ENCODE measurements at regions not wholly inside any gene's neighbourhood (a gene's known extent, or its start where the extent isn't known, plus 50 kb on each side); places are given as distances from the start of the nearest gene placed in this dataset.

DNA sequence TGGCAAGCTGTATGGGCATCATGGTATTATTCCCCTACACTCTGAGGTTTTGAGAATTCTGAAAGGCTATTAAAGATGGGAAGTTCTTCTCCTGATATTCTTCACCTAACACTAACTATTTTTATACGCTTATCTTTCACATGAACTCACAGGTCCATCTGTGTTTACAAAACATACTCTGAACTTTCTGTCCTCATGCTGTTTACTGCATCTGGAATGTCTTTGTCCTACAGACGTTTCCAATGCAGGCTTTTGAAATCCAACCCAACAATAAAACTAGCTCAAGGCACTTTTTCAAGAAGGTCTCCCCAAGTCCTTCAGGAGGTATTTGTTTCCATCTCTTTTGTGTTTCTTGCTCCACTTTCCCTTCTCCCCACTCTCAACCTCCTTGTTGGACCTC lies 60.5 kb upstream of the MLIP start:
- TF ChIP-seq, protein P1, sequence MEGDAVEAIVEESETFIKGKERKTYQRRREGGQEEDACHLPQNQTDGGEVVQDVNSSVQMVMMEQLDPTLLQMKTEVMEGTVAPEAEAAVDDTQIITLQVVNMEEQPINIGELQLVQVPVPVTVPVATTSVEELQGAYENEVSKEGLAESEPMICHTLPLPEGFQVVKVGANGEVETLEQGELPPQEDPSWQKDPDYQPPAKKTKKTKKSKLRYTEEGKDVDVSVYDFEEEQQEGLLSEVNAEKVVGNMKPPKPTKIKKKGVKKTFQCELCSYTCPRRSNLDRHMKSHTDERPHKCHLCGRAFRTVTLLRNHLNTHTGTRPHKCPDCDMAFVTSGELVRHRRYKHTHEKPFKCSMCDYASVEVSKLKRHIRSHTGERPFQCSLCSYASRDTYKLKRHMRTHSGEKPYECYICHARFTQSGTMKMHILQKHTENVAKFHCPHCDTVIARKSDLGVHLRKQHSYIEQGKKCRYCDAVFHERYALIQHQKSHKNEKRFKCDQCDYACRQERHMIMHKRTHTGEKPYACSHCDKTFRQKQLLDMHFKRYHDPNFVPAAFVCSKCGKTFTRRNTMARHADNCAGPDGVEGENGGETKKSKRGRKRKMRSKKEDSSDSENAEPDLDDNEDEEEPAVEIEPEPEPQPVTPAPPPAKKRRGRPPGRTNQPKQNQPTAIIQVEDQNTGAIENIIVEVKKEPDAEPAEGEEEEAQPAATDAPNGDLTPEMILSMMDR (IDR thresholded peaks at IDR 0.05): no peak
- Mint-ChIP-seq H3K27ac (no peak overlapping the region), H3K27me3 (peaks cover 11% of the 10 kb centered on the region), H3K9me3 (no peaks in the 10 kb centered on the region), H3K36me3 (ENCODE audit: low read depth) (no peaks in the 10 kb centered on the region), H3K4me3 (no peak overlapping the region), H3K4me1 (ENCODE audit: low read depth) (no peaks in the 10 kb centered on the region)
- intact Hi-C loops (cut with micrococcal nuclease): no loop called here
- CTCF ChIA-PET: interaction anchor here (0.6 kb wide), 1 partner anchor 43 kb away, joined by 3 read pairs; no protein-coding TSS in a partner anchor
- DNase-seq (no peak), ATAC-seq (no peak)
- POLR2A ChIA-PET: no interaction called here

DNA sequence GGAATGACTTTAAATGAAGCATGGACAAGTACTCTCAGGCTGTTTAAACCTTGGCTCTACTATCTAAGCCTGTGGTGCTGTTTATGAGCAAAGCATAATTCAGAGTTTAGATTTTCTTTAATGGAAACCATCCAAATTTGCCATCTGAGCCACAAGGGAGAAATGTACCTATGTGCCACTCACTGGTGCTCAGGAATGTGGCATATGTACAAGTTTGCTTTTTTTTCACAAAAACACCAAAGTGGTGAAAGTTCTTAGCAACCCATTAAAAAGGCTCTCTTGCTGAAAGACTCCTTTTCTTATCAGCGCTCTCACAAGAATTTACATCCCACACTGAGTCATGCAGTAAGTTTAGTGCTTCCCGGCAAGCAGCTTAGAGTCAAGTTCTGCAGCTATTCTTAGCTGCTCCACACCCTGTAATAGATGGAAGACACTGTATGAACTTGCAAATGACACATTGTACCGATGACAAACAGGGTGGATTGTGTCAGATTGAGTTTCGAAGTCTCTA lies 57.3 kb upstream of the MLIP start:
- Mint-ChIP-seq H3K27me3 (peaks cover 12% of the 10 kb centered on the region), H3K4me1 (ENCODE audit: low read depth) (no peaks in the 10 kb centered on the region), H3K4me3 (no peak overlapping the region), H3K36me3 (ENCODE audit: low read depth) (no peaks in the 10 kb centered on the region), H3K9me3 (no peaks in the 10 kb centered on the region), H3K27ac (no peak overlapping the region)
- DNase-seq (no peak), ATAC-seq (no peak)
- ChIA-PET CTCF (interaction anchor here (0.6 kb wide), 1 partner anchor 55 kb away, joined by 3 read pairs; no protein-coding TSS in a partner anchor), POLR2A (no interaction called here)
- TF ChIP-seq, protein P1 (IDR thresholded peaks at IDR 0.05): no peak
- intact Hi-C loops (cut with micrococcal nuclease): no loop called here

DNA sequence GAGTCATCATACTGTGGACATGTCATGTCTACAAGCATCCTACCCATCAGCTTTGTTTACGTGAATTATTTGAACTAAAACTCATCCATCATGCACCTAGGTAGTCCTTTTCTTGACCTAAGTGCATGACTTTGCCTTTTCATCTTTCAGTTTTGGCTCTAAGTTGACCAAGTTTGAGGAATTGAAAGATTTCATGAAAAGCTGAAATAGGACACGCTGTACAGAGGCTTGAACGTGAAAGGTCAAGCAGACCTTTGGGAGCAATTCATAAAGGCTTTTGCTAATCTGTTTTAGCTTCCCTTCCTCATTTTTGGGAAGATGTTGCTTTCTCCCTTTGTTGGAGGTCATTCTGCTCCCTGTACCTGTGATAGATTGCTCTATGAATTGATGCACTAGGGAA lies 55.1 kb upstream of the MLIP start:
- TF ChIP-seq, protein P1 (IDR thresholded peaks at IDR 0.05): no peak
- H3K4me3 Mint-ChIP-seq: no peak overlapping the region
- no peaks in the 10 kb centered on the region for H3K36me3 Mint-ChIP-seq (ENCODE audit: low read depth)
- intact Hi-C loops (cut with micrococcal nuclease): no loop called here
- no peaks in the 10 kb centered on the region for H3K9me3 Mint-ChIP-seq
- no peak overlapping the region for H3K27ac Mint-ChIP-seq
- ChIA-PET CTCF (no interaction called here), POLR2A (no interaction called here)
- no peaks in the 10 kb centered on the region for H3K4me1 Mint-ChIP-seq (ENCODE audit: low read depth)
- DNase-seq (no peak), ATAC-seq (no peak)
- peaks cover 12% of the 10 kb centered on the region for H3K27me3 Mint-ChIP-seq

DNA sequence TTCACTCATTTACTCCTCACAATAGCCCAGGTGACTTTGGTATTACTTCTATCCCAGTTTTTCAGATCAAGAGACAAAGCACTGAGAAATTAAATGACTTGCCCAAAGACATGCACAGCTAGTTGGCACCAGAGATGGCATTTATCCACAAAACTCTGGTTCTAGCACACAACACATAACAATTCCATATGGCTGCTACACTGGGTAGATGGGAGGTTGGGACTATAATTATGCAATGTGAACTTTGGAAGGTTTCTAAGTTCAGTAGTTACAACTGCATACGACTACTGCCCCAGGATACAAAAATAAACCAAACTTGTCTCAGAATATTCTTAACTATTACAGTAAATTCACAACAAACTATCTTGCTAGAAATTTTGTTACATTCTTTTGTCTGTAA lies 54.2 kb upstream of the MLIP start:
- TF ChIP-seq, protein P1 (IDR thresholded peaks at IDR 0.05): no peak
- DNase-seq (no peak), ATAC-seq (no peak)
- Mint-ChIP-seq H3K27ac (no peak overlapping the region), H3K27me3 (peaks cover 12% of the 10 kb centered on the region), H3K4me3 (no peak overlapping the region), H3K4me1 (ENCODE audit: low read depth) (no peaks in the 10 kb centered on the region), H3K36me3 (ENCODE audit: low read depth) (no peaks in the 10 kb centered on the region), H3K9me3 (no peaks in the 10 kb centered on the region)
- POLR2A ChIA-PET: no interaction called here
- CTCF ChIA-PET: no interaction called here
- intact Hi-C loops (cut with micrococcal nuclease): no loop called here

DNA sequence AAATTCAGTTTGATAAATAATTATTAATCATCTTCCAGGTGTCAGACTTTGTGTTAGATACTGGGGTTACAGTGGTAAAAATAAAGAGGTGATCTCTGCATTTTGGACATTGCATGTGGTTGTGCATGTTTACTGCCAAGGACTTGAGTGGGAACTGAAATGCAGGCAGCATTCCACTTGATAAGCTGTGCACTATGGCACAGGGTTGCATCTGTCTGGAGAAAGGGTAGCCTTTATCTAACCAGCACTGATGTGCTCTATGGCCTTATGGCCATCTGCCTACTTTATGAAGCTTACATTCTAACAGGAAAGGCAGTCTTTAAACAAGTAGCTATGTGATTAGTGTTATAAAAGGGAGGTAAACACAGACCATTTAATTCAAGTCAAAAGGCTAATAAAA lies 53.0 kb upstream of the MLIP start:
- ChIA-PET CTCF (no interaction called here), POLR2A (no interaction called here)
- TF ChIP-seq, protein P1 (IDR thresholded peaks at IDR 0.05): no peak
- DNase-seq: no peak
- intact Hi-C loops (cut with micrococcal nuclease): no loop called here
- Mint-ChIP-seq H3K9me3 (no peaks in the 10 kb centered on the region), H3K36me3 (ENCODE audit: low read depth) (no peaks in the 10 kb centered on the region), H3K4me3 (no peak overlapping the region), H3K4me1 (ENCODE audit: low read depth) (no peaks in the 10 kb centered on the region), H3K27ac (no peak overlapping the region), H3K27me3 (peaks cover 11% of the 10 kb centered on the region)
- no peak for ATAC-seq

Measured in activated CD8-positive, alpha-beta T cell treated with anti-CD3 and anti-CD28 coated beads for 36 hours (primary cell).